RWPE1 (cell line): ENCODE measurements at regions not wholly inside any gene's neighbourhood (a gene's known extent, or its start where the extent isn't known, plus 50 kb on each side); places are given as distances from the start of the nearest gene placed in this dataset.
A peak's percentile ranks its signal among the peaks of the same experiment; 100 is the strongest.

Experiments
- CTCF ChIA-PET: fragments of 350-600 bp; sonication (Branson Sonifier 250); formaldehyde crosslinking; extraction: SDS; loops from one replicate; lab custom pipeline; 2021; lab: Yijun Ruan, JAX
- POLR2A ChIA-PET: fragments of 400-600 bp; formaldehyde crosslinking; extraction: SDS; loops from one replicate; lab custom pipeline; 2020; ENCODE audit warnings: antibody characterized with exemption; ENCODE audit not compliant: low non-redundant PET; lab: Yijun Ruan, JAX
- DNase-seq: peaks from one replicate; pipeline ENCODE4 v3.0.0; 2012; ENCODE audit warnings: low spot score
- H3K27ac ChIP-seq: fragments of 450-650 bp; 2 replicates; pipeline ENCODE4 v1.5.1; 2017
- CTCF ChIP-seq: fragments of 450-650 bp; conservative IDR thresholded peaks from 2 replicates; pipeline ENCODE4 v1.5.1; 2017; ENCODE audit warnings: low read depth, mild to moderate bottlenecking

- no peak for DNase-seq
- no peak overlapping the region for H3K27ac ChIP-seq
- CTCF ChIA-PET = interaction anchor here (1.0 kb wide), 1 partner anchor 14 kb away, joined by 4 read pairs; no protein-coding TSS in a partner anchor
- TF ChIP-seq CTCF = no peak
- POLR2A ChIA-PET = no interaction called here
These were observed 227.3 kb upstream of the TANK start for GRCh38 chr2:160932960-160933359.

GRCh38 chr2:160934263-160934662 lies 226.0 kb upstream of the TANK start:
- no peak for TF ChIP-seq CTCF
- H3K27ac ChIP-seq = no peak overlapping the region
- no peak for DNase-seq
- CTCF ChIA-PET = no interaction called here
- POLR2A ChIA-PET = no interaction called here

- TF ChIP-seq CTCF = no peak
- H3K27ac ChIP-seq = no peak overlapping the region
- CTCF ChIA-PET = no interaction called here
- POLR2A ChIA-PET = no interaction called here
- DNase-seq = no peak
These were observed 225.2 kb upstream of the TANK start for GRCh38 chr2:160934991-160935390.

- POLR2A ChIA-PET = no interaction called here
- no peak for DNase-seq
- no peak for TF ChIP-seq CTCF
- no peak overlapping the region for H3K27ac ChIP-seq
- CTCF ChIA-PET = interaction anchor here (0.6 kb wide), 1 partner anchor 127 kb away, joined by 4 read pairs; no protein-coding TSS in a partner anchor
These were observed 224.0 kb upstream of the TANK start for GRCh38 chr2:160936044-160936806.

GRCh38 chr2:160940271-160940670 lies 220.0 kb upstream of the TANK start:
- DNase-seq = no peak
- ChIA-PET POLR2A (no interaction called here), CTCF (no interaction called here)
- peak overlapping the region; percentile 35; the same call in 1 of the 2 replicates for H3K27ac ChIP-seq
- no peak for TF ChIP-seq CTCF

- ChIA-PET POLR2A (no interaction called here), CTCF (no interaction called here)
- DNase-seq = peak; percentile 11
- TF ChIP-seq CTCF = no peak
- H3K27ac ChIP-seq = peak overlapping the region; percentile 35; the same call in 1 of the 2 replicates
These were observed 219.5 kb upstream of the TANK start for GRCh38 chr2:160940699-160941098.
